ENCODE measurements at regions not wholly inside any gene's neighbourhood (a gene's known extent, or its start where the extent isn't known, plus 50 kb on each side); places are given as distances from the start of the nearest gene placed in this dataset.

- TF ChIP-seq POLR2A (IDR thresholded peaks at IDR 0.05) (no peak), CTCF (IDR thresholded peaks at IDR 0.05 in 8 of 11, conservative IDR thresholded peaks at IDR 0.05 in 3 of 11) (no peak)
Observed at GRCh38 chr3:159178209-159178897, 376.5 kb downstream of the MFSD1 start.

Data from spleen (tissue), 7 donors.